GM23338 (cell line): ENCODE measurements at regions not wholly inside any gene's neighbourhood (a gene's known extent, or its start where the extent isn't known, plus 50 kb on each side); places are given as distances from the start of the nearest gene placed in this dataset.

Source experiments
- CREB1 ChIP-seq: fragments of 250-450 bp; sonication (Bioruptor Pico); IDR thresholded peaks from 2 replicates; pipeline ENCODE4 v1.5.0; 2020; ENCODE audit warnings: low read depth, mild to moderate bottlenecking, moderate library complexity
- CTCF ChIP-seq, 2 experiments: fragments of 200-600 bp in 1 of 2; sonication (generic) in 1 of 2; conservative IDR thresholded peaks; 2 replicates each; pipeline versions ENCODE4 v1.5.1 to v1.6.1; 2016 to 2017; ENCODE audit warnings: antibody characterized with exemption in 2 of 2, low read depth in 2 of 2, mild to moderate bottlenecking in 2 of 2, moderate library complexity in 1 of 2
- EZH2 ChIP-seq: fragments of 200-600 bp; sonication (generic); IDR thresholded peaks from one replicate; pipeline ENCODE4 v1.8.0; 2017; ENCODE audit warnings: antibody characterized with exemption, mild to moderate bottlenecking, low read depth; ENCODE audit not compliant: unreplicated experiment
- EZH2phosphoT487 ChIP-seq: fragments of 200-600 bp; sonication (generic); IDR thresholded peaks from one replicate; pipeline ENCODE4 v1.8.1; 2018; ENCODE audit warnings: antibody characterized with exemption; ENCODE audit not compliant: unreplicated experiment
- JUNB ChIP-seq: IDR thresholded peaks from one replicate; pipeline ENCODE4 v1.6.1; 2016; ENCODE audit warnings: antibody characterized with exemption; ENCODE audit not compliant: unreplicated experiment
- NANOG ChIP-seq: IDR thresholded peaks from 2 replicates; pipeline ENCODE4 v1.6.1; 2016; ENCODE audit warnings: antibody characterized with exemption, borderline replicate concordance
- POLR2AphosphoS5 ChIP-seq: IDR thresholded peaks from 2 replicates; pipeline ENCODE4 v1.6.1; 2016; ENCODE audit warnings: antibody characterized with exemption, low read depth
- REST ChIP-seq: IDR thresholded peaks from one replicate; pipeline ENCODE4 v1.6.1; 2018; ENCODE audit warnings: antibody characterized with exemption; ENCODE audit not compliant: unreplicated experiment
- STAT1 ChIP-seq: IDR thresholded peaks from one replicate; pipeline ENCODE4 v1.6.1; 2016; ENCODE audit warnings: antibody characterized with exemption; ENCODE audit not compliant: unreplicated experiment
- ZNF114 ChIP-seq: fragments of 250-450 bp; sonication (Bioruptor Pico); IDR thresholded peaks from 2 replicates; pipeline ENCODE4 v1.5.0; 2020; ENCODE audit warnings: mild to moderate bottlenecking, moderate library complexity
- ZNF331 ChIP-seq: fragments of 250-450 bp; sonication (Bioruptor Pico); IDR thresholded peaks from 2 replicates; pipeline ENCODE4 v1.5.0; 2020; ENCODE audit warnings: low read depth, mild to moderate bottlenecking, moderate library complexity
- ZNF462 ChIP-seq: fragments of 250-450 bp; sonication (Bioruptor Pico); IDR thresholded peaks from 2 replicates; pipeline ENCODE4 v1.5.0; 2020; ENCODE audit warnings: mild to moderate bottlenecking, moderate library complexity

GRCh38 chr12:114936148-114937079, 252.4 kb upstream of the TBX3 start (continued):
- TF ChIP-seq ZNF462 (CRISPR knock-in tag) (no peak), EZH2 (no peak), CTCF (conservative IDR thresholded peaks at IDR 0.05; ENCODE audit: low read depth in 2 of 2) (no peak), ZNF331 (CRISPR knock-in tag) (no peak), POLR2AphosphoS5 (no peak), EZH2phosphoT487 (no peak), NANOG (no peak), CREB1 (no peak), STAT1 (no peak), JUNB (no peak), REST (no peak), ZNF114 (CRISPR knock-in tag) (no peak)
